ENCODE measurements at regions not wholly inside any gene's neighbourhood (a gene's known extent, or its start where the extent isn't known, plus 50 kb on each side); places are given as distances from the start of the nearest gene placed in this dataset.

GRCh38 chr7:130904031-130904757 lies 170.2 kb upstream of the KLF14 start:
- Histone ChIP-seq H3K4me3 (peak overlapping the region in 1 of 4 donors; percentile 13), H3K9me3 (no peaks in the 10 kb centered on the region), H3K36me3 (peaks cover 0 to 7% of the 10 kb centered on the region in 2 donors), H3K27ac (peak overlapping the region; percentile 91 to 97 (median 94)), H3K27me3 (no peaks in the 10 kb centered on the region), H3K4me1 (peaks cover 94 to 99% of the 10 kb centered on the region in 2 donors)
- ATAC-seq (peak; percentile 51 to 65), DNase-seq (peak in 1 of 2 donors; percentile 73)
- TF ChIP-seq CTCF (IDR thresholded peaks at IDR 0.05 in 4 of 5, conservative IDR thresholded peaks at IDR 0.05 in 1 of 5) (no peak), POLR2A (IDR thresholded peaks at IDR 0.05) (peak in 1 of 2 donors; percentile 25)
- intact Hi-C loops (cut with DNase I; ENCODE audit: low total_unique reads) (no loop called here), in situ Hi-C loops (cut with MboI; ENCODE audit: low sequenced_read_pairs in 4 of 4) (no loop called here)

GRCh38 chr7:130904792-130905191 lies 170.8 kb upstream of the KLF14 start:
- Histone ChIP-seq H3K27ac (peak overlapping the region; percentile 91 to 97 (median 94)), H3K4me1 (peaks cover 92 to 99% of the 10 kb centered on the region in 2 donors), H3K4me3 (peak overlapping the region in 2 of 4 donors; percentile 1 to 13), H3K36me3 (peaks cover 0 to 3% of the 10 kb centered on the region in 2 donors), H3K27me3 (no peaks in the 10 kb centered on the region), H3K9me3 (no peaks in the 10 kb centered on the region)
- ATAC-seq, result no peak
- DNase-seq, result no peak
- no peak for TF ChIP-seq POLR2A (IDR thresholded peaks at IDR 0.05)
- TF ChIP-seq CTCF (IDR thresholded peaks at IDR 0.05 in 4 of 5, conservative IDR thresholded peaks at IDR 0.05 in 1 of 5), result no peak
- in situ Hi-C loops (cut with MboI; ENCODE audit: low sequenced_read_pairs in 4 of 4) (no loop called here), intact Hi-C loops (cut with DNase I; ENCODE audit: low total_unique reads) (no loop called here)

- peak overlapping the region; percentile 91 to 97 (median 94) for H3K27ac ChIP-seq
- H3K36me3 ChIP-seq, result no peaks in the 10 kb centered on the region
- H3K27me3 ChIP-seq, result no peaks in the 10 kb centered on the region
- DNase-seq (no peak), ATAC-seq (no peak)
- TF ChIP-seq POLR2A (IDR thresholded peaks at IDR 0.05), result no peak
- no peak for TF ChIP-seq CTCF (IDR thresholded peaks at IDR 0.05 in 4 of 5, conservative IDR thresholded peaks at IDR 0.05 in 1 of 5)
- H3K9me3 ChIP-seq, result no peaks in the 10 kb centered on the region
- H3K4me3 ChIP-seq, result no peak overlapping the region
- in situ Hi-C loops (cut with MboI; ENCODE audit: low sequenced_read_pairs in 4 of 4), result no loop called here
- intact Hi-C loops (cut with DNase I; ENCODE audit: low total_unique reads), result no loop called here
- peaks cover 91 to 98% of the 10 kb centered on the region in 2 donors for H3K4me1 ChIP-seq
Observed at GRCh38 chr7:130906575-130906974, 172.6 kb upstream of the KLF14 start.

- H3K9me3 ChIP-seq, result no peaks in the 10 kb centered on the region
- H3K4me3 ChIP-seq, result no peak overlapping the region
- peaks cover 91 to 98% of the 10 kb centered on the region in 2 donors for H3K4me1 ChIP-seq
- in situ Hi-C loops (cut with MboI; ENCODE audit: low sequenced_read_pairs in 4 of 4), result no loop called here
- H3K27me3 ChIP-seq, result no peaks in the 10 kb centered on the region
- intact Hi-C loops (cut with DNase I; ENCODE audit: low total_unique reads), result no loop called here
- peak overlapping the region; percentile 91 to 97 (median 94) for H3K27ac ChIP-seq
- no peak for TF ChIP-seq CTCF (IDR thresholded peaks at IDR 0.05 in 4 of 5, conservative IDR thresholded peaks at IDR 0.05 in 1 of 5)
- no peak for TF ChIP-seq POLR2A (IDR thresholded peaks at IDR 0.05)
- no peak for ATAC-seq
- H3K36me3 ChIP-seq, result no peaks in the 10 kb centered on the region
- DNase-seq, result no peak
Observed at GRCh38 chr7:130907439-130907838, 173.4 kb upstream of the KLF14 start.

All from gastrocnemius medialis (tissue), 4 donors.